GM12878 (cell line): ENCODE measurements at regions not wholly inside any gene's neighbourhood (a gene's known extent, or its start where the extent isn't known, plus 50 kb on each side); places are given as distances from the start of the nearest gene placed in this dataset.

Source experiments
- ATAC-seq: fragments of 200-7000 bp; cut with Tn5 transposase; 3 replicates; pipeline ENCODE4 v1.9.1; 2020; ENCODE audit warnings: mild to moderate bottlenecking, moderate library complexity
- BruUV-seq: library from RNA; stranded (reverse); fragments of 400-500 nt; replicated peaks from 2 replicates; lab custom pipeline; 2021; lab: Mats Ljungman, UMichigan
- CTCF ChIA-PET: fragments of 300-600 bp; sonication (Branson Sonifier 250); formaldehyde crosslinking; extraction: SDS; loops from one replicate; lab custom pipeline; 2021; ENCODE audit warnings: inconsistent platforms; lab: Yijun Ruan, JAX
- POLR2A ChIA-PET: fragments of 350-600 bp; formaldehyde crosslinking; extraction: SDS; loops from one replicate; lab custom pipeline; 2021; ENCODE audit warnings: inconsistent platforms; lab: Charles Lee
- RAD21 ChIA-PET: fragments of 300-600 bp; sonication (Branson Sonifier 250); formaldehyde crosslinking; loops from one replicate; lab custom pipeline; 2023; ENCODE audit warnings: antibody characterized with exemption; ENCODE audit not compliant: unreplicated experiment; lab: Charles Lee
- SMC1A ChIA-PET: fragments of 300-600 bp; sonication (Branson Sonifier 250); formaldehyde crosslinking; loops from one replicate; lab custom pipeline; 2023; ENCODE audit not compliant: unreplicated experiment, uncharacterized antibody; lab: Charles Lee
- DNase-seq: peaks from one replicate; pipeline ENCODE4 v3.0.0-alpha.2; 2011; ENCODE audit warnings: low read depth, low spot score
- FAIRE-seq: peaks from 3 replicates; lab custom pipeline; 2011; peaks lifted over from hg19 to GRCh38; lab: Jason Lieb, UNC
- H2AFZ ChIP-seq: 2 replicates; pipeline ENCODE4 v1.6.0; 2011; ENCODE audit warnings: low read depth, low read length, control low read depth; ENCODE audit not compliant: control insufficient read depth
- H3K27ac ChIP-seq: 2 replicates; pipeline ENCODE4 v1.5.1; 2011; ENCODE audit warnings: control low read depth; ENCODE audit not compliant: control insufficient read depth, insufficient read depth
- H3K27me3 ChIP-seq, 2 experiments: replicated peaks in 1 of 2; 2 replicates each; pipeline versions ENCODE4 v1.6.0 to v1.6.1; 2011; ENCODE audit warnings: low read length in 1 of 2; ENCODE audit not compliant: control insufficient read depth in 2 of 2, insufficient read depth in 2 of 2
- H3K36me3 ChIP-seq, 2 experiments: 2 replicates each; pipeline ENCODE4 v1.5.1; 2011; ENCODE audit warnings: low read length in 1 of 2; ENCODE audit not compliant: control insufficient read depth in 2 of 2, insufficient read depth in 2 of 2
- H3K4me1 ChIP-seq: 2 replicates; pipeline ENCODE4 v1.6.1; 2011; ENCODE audit warnings: mild to moderate bottlenecking, low read length, moderate library complexity, mixed read lengths; ENCODE audit not compliant: control insufficient read depth, insufficient read depth
- H3K4me2 ChIP-seq: 2 replicates; pipeline ENCODE4 v1.6.0; 2011; ENCODE audit warnings: control low read depth; ENCODE audit not compliant: control insufficient read depth, insufficient read depth
- H3K4me3 ChIP-seq: fragments of 200-600 bp; sonication (generic); 2 replicates; pipeline ENCODE4 v1.5.1; 2016
- H3K79me2 ChIP-seq: 2 replicates; pipeline ENCODE4 v1.6.0; 2011; ENCODE audit warnings: low read length; ENCODE audit not compliant: control insufficient read depth, insufficient read depth
- H3K9ac ChIP-seq: 2 replicates; pipeline ENCODE4 v1.8.0; 2011; ENCODE audit warnings: low read length, control low read depth, mixed read lengths; ENCODE audit not compliant: control insufficient read depth, insufficient read depth
- H3K9me3 ChIP-seq: replicated peaks from 3 replicates; pipeline ENCODE4 v1.5.1; 2011; ENCODE audit warnings: mild to moderate bottlenecking, low read length; ENCODE audit not compliant: control insufficient read depth, insufficient read depth
- H4K20me1 ChIP-seq: 2 replicates; pipeline ENCODE4 v1.6.0; 2011; ENCODE audit not compliant: control insufficient read depth, insufficient read depth
- MEF2B ChIP-seq: fragments of 450-650 bp; IDR thresholded peaks from 2 replicates; pipeline ENCODE4 v1.6.1; 2018; ENCODE audit warnings: mild to moderate bottlenecking, moderate library complexity; ENCODE audit not compliant: partially characterized antibody, poor library complexity, severe bottlenecking
- WGBS: methylation state at CpG from one replicate; pipeline ENCODE4 v1.1.6; 2016; ENCODE audit warnings: low lambda C conversion rate; ENCODE audit not compliant: insufficient replicate concordance, insufficient coverage; ENCODE audit errors: missing lambda C conversion rate; 5-methylcytosine and 5-hydroxymethylcytosine counted together
- in situ Hi-C: fragments of 300-500 bp; cut with MboI; formaldehyde crosslinking; loops from 9 replicates; pipeline ENCODE4 v1.14.3; 2018; ENCODE audit warnings: mixed read lengths
- intact Hi-C: fragments of 100-400 bp; cut with micrococcal nuclease; formaldehyde crosslinking; loops from one replicate; pipeline ENCODE4 v1.14.2; 2022; ENCODE audit not compliant: unreplicated experiment
- TF ChIP-seq, protein P1 (sequence below): fragments of 450-650 bp; formaldehyde crosslinking; IDR thresholded peaks from 2 replicates; pipeline ENCODE4 v1.4.0; 2020; ENCODE audit warnings: mild to moderate bottlenecking, moderate library complexity
- TF ChIP-seq, protein P2 (sequence below): fragments of 450-650 bp; IDR thresholded peaks from 2 replicates; pipeline ENCODE4 v1.6.1; 2016; ENCODE audit warnings: mild to moderate bottlenecking, moderate library complexity, borderline replicate concordance

DNA sequence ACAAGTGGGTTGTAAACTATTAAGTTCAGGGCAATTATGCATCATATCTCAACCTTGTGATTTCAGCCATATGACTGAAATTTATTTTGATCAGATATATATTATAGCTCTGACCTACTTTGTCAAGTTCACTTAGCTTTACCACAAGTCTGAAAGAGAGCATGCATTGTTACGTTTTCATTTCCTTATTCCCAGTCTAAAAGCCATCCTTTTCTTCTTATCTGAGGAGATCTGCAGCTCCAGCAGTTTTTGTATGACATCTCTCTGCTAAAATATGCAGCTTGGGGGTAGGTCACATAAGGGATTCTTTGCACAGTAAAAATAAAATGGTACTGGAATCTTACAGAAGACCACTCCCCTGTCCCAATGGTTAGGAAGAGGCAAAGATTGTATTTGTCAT is 1682.8 kb upstream of the FLRT2 start:
- FAIRE-seq (no peak), DNase-seq (no peak), ATAC-seq (no peak)
- 0% methylated on average over 1 of the region's 1 CpG for WGBS
- ChIA-PET RAD21 (no interaction called here), CTCF (interaction anchor here (1.0 kb wide), 1 partner anchor 11 kb away, joined by 4 read pairs; no protein-coding TSS in a partner anchor), POLR2A (no interaction called here), SMC1A (interaction anchor here (0.7 to 1.6 kb wide), 2 partner anchors 14 to 21 kb away, joined by 3 to 5 read pairs; no protein-coding TSS in a partner anchor)
- no peaks in the 10 kb centered on the region for H3K9me3 ChIP-seq
- H3K79me2 ChIP-seq, result no peaks in the 10 kb centered on the region
- in situ Hi-C loops, result no loop called here
- no TSS peak for BruUV-seq
- no peaks in the 10 kb centered on the region for H3K4me1 ChIP-seq
- no peaks in the 10 kb centered on the region for H3K27me3 ChIP-seq
- H3K27ac ChIP-seq, result no peak overlapping the region
- TF ChIP-seq, protein P1, sequence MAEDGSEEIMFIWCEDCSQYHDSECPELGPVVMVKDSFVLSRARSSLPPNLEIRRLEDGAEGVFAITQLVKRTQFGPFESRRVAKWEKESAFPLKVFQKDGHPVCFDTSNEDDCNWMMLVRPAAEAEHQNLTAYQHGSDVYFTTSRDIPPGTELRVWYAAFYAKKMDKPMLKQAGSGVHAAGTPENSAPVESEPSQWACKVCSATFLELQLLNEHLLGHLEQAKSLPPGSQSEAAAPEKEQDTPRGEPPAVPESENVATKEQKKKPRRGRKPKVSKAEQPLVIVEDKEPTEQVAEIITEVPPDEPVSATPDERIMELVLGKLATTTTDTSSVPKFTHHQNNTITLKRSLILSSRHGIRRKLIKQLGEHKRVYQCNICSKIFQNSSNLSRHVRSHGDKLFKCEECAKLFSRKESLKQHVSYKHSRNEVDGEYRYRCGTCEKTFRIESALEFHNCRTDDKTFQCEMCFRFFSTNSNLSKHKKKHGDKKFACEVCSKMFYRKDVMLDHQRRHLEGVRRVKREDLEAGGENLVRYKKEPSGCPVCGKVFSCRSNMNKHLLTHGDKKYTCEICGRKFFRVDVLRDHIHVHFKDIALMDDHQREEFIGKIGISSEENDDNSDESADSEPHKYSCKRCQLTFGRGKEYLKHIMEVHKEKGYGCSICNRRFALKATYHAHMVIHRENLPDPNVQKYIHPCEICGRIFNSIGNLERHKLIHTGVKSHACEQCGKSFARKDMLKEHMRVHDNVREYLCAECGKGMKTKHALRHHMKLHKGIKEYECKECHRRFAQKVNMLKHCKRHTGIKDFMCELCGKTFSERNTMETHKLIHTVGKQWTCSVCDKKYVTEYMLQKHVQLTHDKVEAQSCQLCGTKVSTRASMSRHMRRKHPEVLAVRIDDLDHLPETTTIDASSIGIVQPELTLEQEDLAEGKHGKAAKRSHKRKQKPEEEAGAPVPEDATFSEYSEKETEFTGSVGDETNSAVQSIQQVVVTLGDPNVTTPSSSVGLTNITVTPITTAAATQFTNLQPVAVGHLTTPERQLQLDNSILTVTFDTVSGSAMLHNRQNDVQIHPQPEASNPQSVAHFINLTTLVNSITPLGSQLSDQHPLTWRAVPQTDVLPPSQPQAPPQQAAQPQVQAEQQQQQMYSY (CRISPR knock-in tag), result no peak
- no peak for TF ChIP-seq MEF2B
- TF ChIP-seq, protein P2, sequence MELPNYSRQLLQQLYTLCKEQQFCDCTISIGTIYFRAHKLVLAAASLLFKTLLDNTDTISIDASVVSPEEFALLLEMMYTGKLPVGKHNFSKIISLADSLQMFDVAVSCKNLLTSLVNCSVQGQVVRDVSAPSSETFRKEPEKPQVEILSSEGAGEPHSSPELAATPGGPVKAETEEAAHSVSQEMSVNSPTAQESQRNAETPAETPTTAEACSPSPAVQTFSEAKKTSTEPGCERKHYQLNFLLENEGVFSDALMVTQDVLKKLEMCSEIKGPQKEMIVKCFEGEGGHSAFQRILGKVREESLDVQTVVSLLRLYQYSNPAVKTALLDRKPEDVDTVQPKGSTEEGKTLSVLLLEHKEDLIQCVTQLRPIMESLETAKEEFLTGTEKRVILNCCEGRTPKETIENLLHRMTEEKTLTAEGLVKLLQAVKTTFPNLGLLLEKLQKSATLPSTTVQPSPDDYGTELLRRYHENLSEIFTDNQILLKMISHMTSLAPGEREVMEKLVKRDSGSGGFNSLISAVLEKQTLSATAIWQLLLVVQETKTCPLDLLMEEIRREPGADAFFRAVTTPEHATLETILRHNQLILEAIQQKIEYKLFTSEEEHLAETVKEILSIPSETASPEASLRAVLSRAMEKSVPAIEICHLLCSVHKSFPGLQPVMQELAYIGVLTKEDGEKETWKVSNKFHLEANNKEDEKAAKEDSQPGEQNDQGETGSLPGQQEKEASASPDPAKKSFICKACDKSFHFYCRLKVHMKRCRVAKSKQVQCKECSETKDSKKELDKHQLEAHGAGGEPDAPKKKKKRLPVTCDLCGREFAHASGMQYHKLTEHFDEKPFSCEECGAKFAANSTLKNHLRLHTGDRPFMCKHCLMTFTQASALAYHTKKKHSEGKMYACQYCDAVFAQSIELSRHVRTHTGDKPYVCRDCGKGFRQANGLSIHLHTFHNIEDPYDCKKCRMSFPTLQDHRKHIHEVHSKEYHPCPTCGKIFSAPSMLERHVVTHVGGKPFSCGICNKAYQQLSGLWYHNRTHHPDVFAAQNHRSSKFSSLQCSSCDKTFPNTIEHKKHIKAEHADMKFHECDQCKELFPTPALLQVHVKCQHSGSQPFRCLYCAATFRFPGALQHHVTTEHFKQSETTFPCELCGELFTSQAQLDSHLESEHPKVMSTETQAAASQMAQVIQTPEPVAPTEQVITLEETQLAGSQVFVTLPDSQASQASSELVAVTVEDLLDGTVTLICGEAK, result no peak
- no peaks in the 10 kb centered on the region for H3K36me3 ChIP-seq
- intact Hi-C loops, result no loop called here
- H4K20me1 ChIP-seq, result no peaks in the 10 kb centered on the region
- no peak overlapping the region for H3K4me3 ChIP-seq
- no peak overlapping the region for H2AFZ ChIP-seq
- H3K9ac ChIP-seq, result no peak overlapping the region
- no peak overlapping the region for H3K4me2 ChIP-seq
